Body of pancreas (tissue), 4 donors: ENCODE measurements at regions not wholly inside any gene's neighbourhood (a gene's known extent, or its start where the extent isn't known, plus 50 kb on each side); places are given as distances from the start of the nearest gene placed in this dataset.

ENCODE experiments used
- CTCF ChIP-seq, 7 experiments: fragments of 450-650 bp in 4 of 7; fragments of 200-600 bp in 3 of 7; sonication (generic) in 3 of 7; IDR thresholded peaks; one replicate each; pipeline ENCODE4 v1.5.1; 2016 to 2019; ENCODE audit warnings: antibody characterized with exemption in 7 of 7
- POLR2A ChIP-seq, 3 donors: fragments of 450-650 bp; IDR thresholded peaks; one replicate each; pipeline ENCODE4 v1.6.1; 2016; ENCODE audit warnings: antibody characterized with exemption in 3 of 3, mild to moderate bottlenecking in 2 of 3

- TF ChIP-seq POLR2A (IDR thresholded peaks at IDR 0.05) (no peak), CTCF (IDR thresholded peaks at IDR 0.05) (no peak)
These were observed 67.3 kb upstream of the TSHZ3 start for GRCh38 chr19:31416548-31416947.
